ENCODE measurements at regions not wholly inside any gene's neighbourhood (a gene's known extent, or its start where the extent isn't known, plus 50 kb on each side); places are given as distances from the start of the nearest gene placed in this dataset.

- TF ChIP-seq, protein P1, sequence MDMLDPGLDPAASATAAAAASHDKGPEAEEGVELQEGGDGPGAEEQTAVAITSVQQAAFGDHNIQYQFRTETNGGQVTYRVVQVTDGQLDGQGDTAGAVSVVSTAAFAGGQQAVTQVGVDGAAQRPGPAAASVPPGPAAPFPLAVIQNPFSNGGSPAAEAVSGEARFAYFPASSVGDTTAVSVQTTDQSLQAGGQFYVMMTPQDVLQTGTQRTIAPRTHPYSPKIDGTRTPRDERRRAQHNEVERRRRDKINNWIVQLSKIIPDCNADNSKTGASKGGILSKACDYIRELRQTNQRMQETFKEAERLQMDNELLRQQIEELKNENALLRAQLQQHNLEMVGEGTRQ (IDR thresholded peaks at IDR 0.05; ENCODE audit: low read length) = no peak
- TF ChIP-seq, protein P2, sequence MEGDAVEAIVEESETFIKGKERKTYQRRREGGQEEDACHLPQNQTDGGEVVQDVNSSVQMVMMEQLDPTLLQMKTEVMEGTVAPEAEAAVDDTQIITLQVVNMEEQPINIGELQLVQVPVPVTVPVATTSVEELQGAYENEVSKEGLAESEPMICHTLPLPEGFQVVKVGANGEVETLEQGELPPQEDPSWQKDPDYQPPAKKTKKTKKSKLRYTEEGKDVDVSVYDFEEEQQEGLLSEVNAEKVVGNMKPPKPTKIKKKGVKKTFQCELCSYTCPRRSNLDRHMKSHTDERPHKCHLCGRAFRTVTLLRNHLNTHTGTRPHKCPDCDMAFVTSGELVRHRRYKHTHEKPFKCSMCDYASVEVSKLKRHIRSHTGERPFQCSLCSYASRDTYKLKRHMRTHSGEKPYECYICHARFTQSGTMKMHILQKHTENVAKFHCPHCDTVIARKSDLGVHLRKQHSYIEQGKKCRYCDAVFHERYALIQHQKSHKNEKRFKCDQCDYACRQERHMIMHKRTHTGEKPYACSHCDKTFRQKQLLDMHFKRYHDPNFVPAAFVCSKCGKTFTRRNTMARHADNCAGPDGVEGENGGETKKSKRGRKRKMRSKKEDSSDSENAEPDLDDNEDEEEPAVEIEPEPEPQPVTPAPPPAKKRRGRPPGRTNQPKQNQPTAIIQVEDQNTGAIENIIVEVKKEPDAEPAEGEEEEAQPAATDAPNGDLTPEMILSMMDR (IDR thresholded peaks at IDR 0.05; ENCODE audit: control extremely low read depth in 1 of 3, insufficient read depth in 1 of 3, low read depth in 1 of 3, low read length in 3 of 3) = no peak
- TF ChIP-seq ATF2 (IDR thresholded peaks at IDR 0.05; ENCODE audit: low read length) (no peak), MAX (IDR thresholded peaks at IDR 0.05) (no peak), POLR2AphosphoS5 (IDR thresholded peaks at IDR 0.05; ENCODE audit: low read depth, low read length) (no peak), SIX5 (IDR thresholded peaks at IDR 0.05; ENCODE audit: low read depth, low read length) (no peak), GTF2F1 (IDR thresholded peaks at IDR 0.05; ENCODE audit: borderline replicate concordance, low read depth, low read length) (no peak), SIRT6 (IDR thresholded peaks at IDR 0.05; ENCODE audit: low read length) (no peak), RFX5 (IDR thresholded peaks at IDR 0.05; ENCODE audit: borderline replicate concordance, low read depth, low read length) (no peak), PHF8 (conservative IDR thresholded peaks at IDR 0.05; ENCODE audit: low read depth, low read length) (no peak)
Observed at GRCh38 chr6:169999367-169999766, 247.9 kb downstream of the ERMARD start.

Measured in H1 (cell line).